GM21367 (cell line): ENCODE measurements at regions not wholly inside any gene's neighbourhood (a gene's known extent, or its start where the extent isn't known, plus 50 kb on each side); places are given as distances from the start of the nearest gene placed in this dataset.

Source experiments
- ATAC-seq: cut with Tn5 transposase; IDR thresholded peaks from one replicate; pipeline ENCODE4 v1.9.1; 2021; ENCODE audit not compliant: unreplicated experiment

GRCh38 chr22:49093192-49093880, 734.3 kb downstream of the BRD1 start:
- no peak for ATAC-seq

- ATAC-seq, result no peak
Measured at GRCh38 chr22:49092716-49093115, 735.0 kb downstream of the BRD1 start.

DNA sequence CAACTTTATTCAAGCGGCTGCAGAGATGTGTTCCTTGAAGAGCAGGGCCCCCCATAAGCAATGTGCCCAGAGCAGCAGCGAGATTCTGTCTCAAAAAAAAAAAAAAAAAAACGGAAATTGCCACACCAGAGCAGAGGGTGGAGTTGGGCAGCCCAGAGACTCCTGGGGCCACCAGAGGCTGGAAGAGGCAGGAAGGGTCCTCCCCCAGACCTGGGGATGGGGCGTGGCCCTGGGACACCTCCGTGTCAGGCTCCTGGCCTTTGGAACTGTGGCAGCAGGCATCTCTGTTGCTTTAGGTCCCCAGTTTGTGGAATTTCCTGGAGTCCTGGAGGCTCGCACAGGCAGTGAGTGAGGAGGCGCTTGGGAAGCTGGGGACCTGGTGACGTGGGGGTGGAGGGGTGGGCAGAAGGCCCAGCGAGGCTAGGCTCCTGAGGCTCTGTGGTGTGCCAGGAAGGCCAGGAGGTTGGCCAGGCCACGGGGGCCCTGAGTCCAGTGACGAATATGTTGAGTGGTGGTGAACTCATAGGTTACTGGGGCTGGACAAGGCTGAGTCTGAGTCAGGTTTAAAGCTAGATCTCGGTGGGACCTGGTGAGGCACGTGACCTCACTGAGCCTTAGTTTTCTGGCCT, 735.6 kb downstream of the BRD1 start:
- ATAC-seq, result no peak

- no peak for ATAC-seq
Measured at GRCh38 chr22:49091451-49091850, 736.2 kb downstream of the BRD1 start.

- ATAC-seq, result no peak
Measured at GRCh38 chr22:49090853-49091135, 736.9 kb downstream of the BRD1 start.

- no peak for ATAC-seq
Measured at GRCh38 chr22:49090061-49090852, 737.4 kb downstream of the BRD1 start.

- no peak for ATAC-seq
Measured at GRCh38 chr22:49088801-49089791, 738.6 kb downstream of the BRD1 start.

- ATAC-seq, result no peak
Measured at GRCh38 chr22:49087716-49088601, 739.7 kb downstream of the BRD1 start.

- no peak for ATAC-seq
Measured at GRCh38 chr22:49087198-49087597, 740.5 kb downstream of the BRD1 start.

DNA sequence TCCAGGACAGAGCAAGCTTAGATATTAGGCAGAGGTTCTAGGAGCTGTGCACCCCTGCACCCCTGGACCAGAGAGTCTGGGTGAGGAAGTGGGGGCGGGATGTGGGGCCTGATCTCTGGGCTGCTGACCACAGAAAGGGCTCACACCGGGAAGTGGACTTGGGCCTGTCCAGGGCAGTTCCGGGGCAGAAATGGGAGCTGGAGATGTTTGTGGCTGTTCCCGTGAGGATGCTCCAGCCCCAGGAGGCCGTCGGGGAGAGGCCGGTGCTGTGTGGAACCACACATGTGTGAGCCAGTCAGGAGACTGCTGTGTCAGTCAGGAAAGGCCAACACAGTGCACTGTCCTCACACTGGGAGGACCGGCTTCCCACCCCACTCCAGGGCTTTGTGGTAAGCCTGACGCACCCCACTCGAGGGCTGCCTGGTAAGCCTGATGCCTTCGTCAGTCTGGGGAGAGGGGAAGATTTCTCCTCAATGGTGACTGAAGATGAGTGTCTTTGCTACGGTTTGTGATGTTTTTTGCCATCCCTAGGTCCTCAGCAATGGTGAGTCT, 741.0 kb downstream of the BRD1 start:
- no peak for ATAC-seq

- ATAC-seq, result no peak
Measured at GRCh38 chr22:49086181-49086580, 741.5 kb downstream of the BRD1 start.

DNA sequence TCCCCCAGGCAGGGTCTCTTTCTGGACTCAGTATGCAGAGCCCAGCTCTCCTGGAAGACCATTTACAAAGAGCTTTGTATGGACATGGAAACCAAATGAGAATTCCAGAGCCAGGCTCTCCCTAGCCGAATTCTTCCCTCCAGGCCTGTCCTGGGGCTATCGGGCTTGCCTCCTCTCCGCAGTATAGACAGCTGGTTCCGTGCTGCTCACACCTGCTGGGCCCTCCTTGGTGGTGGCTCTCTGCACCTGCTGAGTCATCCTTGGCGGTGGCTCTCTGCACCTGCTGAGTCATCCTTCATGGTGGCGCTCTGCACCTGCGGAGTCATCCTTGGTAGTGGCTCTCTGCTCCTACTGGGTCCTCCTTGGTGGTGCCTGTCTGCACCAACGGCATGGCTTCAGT, 743.5 kb downstream of the BRD1 start:
- ATAC-seq, result no peak

GRCh38 chr22:49083607-49084006, 744.1 kb downstream of the BRD1 start:
- no peak for ATAC-seq

DNA sequence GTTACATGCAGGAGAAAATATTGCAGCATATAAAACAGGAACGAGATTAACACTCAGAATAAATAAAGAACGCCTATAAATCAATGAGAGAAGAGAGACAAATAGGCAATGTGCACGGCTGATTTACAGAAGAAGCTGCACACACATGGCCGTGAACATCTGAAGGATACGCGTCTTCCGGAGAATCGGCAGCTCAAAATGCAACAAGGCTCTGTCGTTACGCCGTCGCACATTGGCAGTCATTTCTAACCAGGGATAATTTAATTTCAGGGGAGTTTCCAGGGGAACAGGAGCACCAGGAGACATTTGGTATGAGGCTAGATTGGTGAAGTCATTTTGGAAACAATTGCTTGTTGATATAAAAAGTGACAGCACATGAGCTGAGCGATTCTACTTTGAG, 745.2 kb downstream of the BRD1 start:
- no peak for ATAC-seq

GRCh38 chr22:49081926-49082325, 745.7 kb downstream of the BRD1 start:
- no peak for ATAC-seq

DNA sequence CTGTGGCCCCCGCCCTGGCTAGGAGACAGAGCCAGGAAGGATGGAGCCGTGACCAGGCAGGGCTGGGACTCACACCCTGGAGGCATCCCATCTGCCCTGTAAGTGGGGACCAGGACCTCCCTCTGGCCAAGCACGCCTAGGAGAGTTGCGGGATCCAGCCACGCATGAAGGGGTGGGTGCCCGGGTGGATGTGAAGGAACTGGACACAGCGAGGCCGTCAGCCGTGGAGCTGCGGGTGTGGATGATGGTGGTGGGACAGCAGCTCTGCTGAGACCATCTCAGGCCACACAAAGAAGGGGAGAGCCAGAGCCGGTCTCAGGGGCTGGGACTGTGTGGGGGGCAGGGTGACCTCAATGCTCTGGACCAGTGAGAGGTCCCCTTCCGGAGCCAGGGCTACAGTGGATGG, 746.4 kb downstream of the BRD1 start:
- ATAC-seq, result no peak

- no peak for ATAC-seq
Measured at GRCh38 chr22:49080631-49081030, 747.0 kb downstream of the BRD1 start.

GRCh38 chr22:49079743-49080500, 747.8 kb downstream of the BRD1 start:
- no peak for ATAC-seq
